Lower lobe of right lung (tissue), 2 donors: ENCODE measurements at regions not wholly inside any gene's neighbourhood (a gene's known extent, or its start where the extent isn't known, plus 50 kb on each side); places are given as distances from the start of the nearest gene placed in this dataset.
"Not testable (repeated sequence)": the region's sequence is repeated elsewhere in the genome, so short reads cannot be mapped to it uniquely, and the experiment has no call there.

Source experiments
- ATAC-seq, 2 donors: fragments of 200-7000 bp; cut with Tn5 transposase; one replicate each; pipeline ENCODE4 v1.9.1; 2020 to 2022; ENCODE audit warnings: mild to moderate bottlenecking in 2 of 2, moderate library complexity in 2 of 2
- DNase-seq: peaks from one replicate; pipeline ENCODE4 v3.0.0-alpha.2; 2020
- H3K27ac ChIP-seq: fragments of 200-600 bp; one replicate; pipeline ENCODE4 v1.8.0; 2022
- H3K27me3 ChIP-seq: fragments of 200-600 bp; one replicate; pipeline ENCODE4 v1.8.0; 2022; ENCODE audit warnings: low read depth
- H3K36me3 ChIP-seq: fragments of 200-600 bp; one replicate; pipeline ENCODE4 v1.8.0; 2022; ENCODE audit warnings: mild to moderate bottlenecking
- H3K4me1 ChIP-seq: fragments of 200-600 bp; one replicate; pipeline ENCODE4 v1.8.0; 2022
- H3K4me3 ChIP-seq: fragments of 200-600 bp; one replicate; pipeline ENCODE4 v1.8.0; 2022; ENCODE audit warnings: mild to moderate bottlenecking
- H3K9me3 ChIP-seq: fragments of 200-600 bp; one replicate; pipeline ENCODE4 v1.8.0; 2022
- CTCF ChIP-seq: fragments of 200-600 bp; IDR thresholded peaks from one replicate; pipeline ENCODE4 v1.8.0; 2022; ENCODE audit warnings: antibody characterized with exemption, mild to moderate bottlenecking
- intact Hi-C: fragments of 100-400 bp; cut with DNase I; formaldehyde crosslinking; loops from one replicate; pipeline ENCODE4 v1.11.0; 2022
- donor health status: DM: no; HTN: yes; CAD: no; lungs with severe emphysema.

- Histone ChIP-seq H3K27me3 (no peaks in the 10 kb centered on the region), H3K36me3 (no peaks in the 10 kb centered on the region), H3K4me3 (no peak overlapping the region), H3K4me1 (peaks cover 6% of the 10 kb centered on the region), H3K9me3 (no peaks in the 10 kb centered on the region), H3K27ac (no peak overlapping the region)
- ATAC-seq: peak; percentile 48 to 68
- TF ChIP-seq CTCF: no peak
- intact Hi-C loops: no loop called here
- no peak for DNase-seq
Measured at GRCh38 chr11:33976495-33977199, 74.9 kb upstream of the CAPRIN1 start.

GRCh38 chr11:33974804-33975203 lies 76.7 kb upstream of the CAPRIN1 start:
- H3K27me3 ChIP-seq: no peaks in the 10 kb centered on the region
- H3K4me3 ChIP-seq: no peak overlapping the region
- intact Hi-C loops: loop anchor here (5.0 kb wide), 1 partner anchor 118 kb away; no protein-coding TSS in a partner anchor
- H3K27ac ChIP-seq: no peak overlapping the region
- ATAC-seq (no peak), DNase-seq (no peak)
- no peaks in the 10 kb centered on the region for H3K9me3 ChIP-seq
- peaks cover 6% of the 10 kb centered on the region for H3K4me1 ChIP-seq
- TF ChIP-seq CTCF: no peak
- no peaks in the 10 kb centered on the region for H3K36me3 ChIP-seq

- ATAC-seq, H3K9me3 ChIP-seq, H3K4me1 ChIP-seq, DNase-seq, H3K27me3 ChIP-seq, H3K27ac ChIP-seq, H3K4me3 ChIP-seq, H3K36me3 ChIP-seq: not testable (repeated sequence)
- intact Hi-C loops: loop anchor here (5.0 kb wide), 1 partner anchor 114 kb away; no protein-coding TSS in a partner anchor
Measured at GRCh38 chr11:33971530-33971929, 79.7 kb upstream of the LMO2 start.

GRCh38 chr11:33970984-33971466 lies 79.1 kb upstream of the LMO2 start:
- peak; percentile 75 to 82 for ATAC-seq

GRCh38 chr11:33967451-33967850 lies 75.6 kb upstream of the LMO2 start:
- no peak for DNase-seq
- Histone ChIP-seq H3K27ac (no peak overlapping the region), H3K36me3 (no peaks in the 10 kb centered on the region), H3K9me3 (no peaks in the 10 kb centered on the region), H3K27me3 (no peaks in the 10 kb centered on the region), H3K4me3 (no peak overlapping the region), H3K4me1 (no peaks in the 10 kb centered on the region)
- intact Hi-C loops: no loop called here
- no peak for TF ChIP-seq CTCF
- no peak for ATAC-seq

More at GRCh38 chr11:33970984-33971466, 79.1 kb upstream of the LMO2 start:
- no peaks in the 10 kb centered on the region for H3K9me3 ChIP-seq
- no peak overlapping the region for H3K4me3 ChIP-seq
- H3K36me3 ChIP-seq: no peaks in the 10 kb centered on the region
- peak; percentile 62 for TF ChIP-seq CTCF
- no peak overlapping the region for H3K27ac ChIP-seq
- DNase-seq: no peak
- H3K4me1 ChIP-seq: no peaks in the 10 kb centered on the region
- H3K27me3 ChIP-seq: no peaks in the 10 kb centered on the region
- intact Hi-C loops: loop anchor here (5.0 kb wide), 1 partner anchor 114 kb away; no protein-coding TSS in a partner anchor

GRCh38 chr11:33965032-33965431 lies 73.2 kb upstream of the LMO2 start:
- Histone ChIP-seq H3K36me3 (no peaks in the 10 kb centered on the region), H3K4me3 (no peak overlapping the region), H3K4me1 (no peaks in the 10 kb centered on the region), H3K9me3 (no peaks in the 10 kb centered on the region), H3K27ac (no peak overlapping the region), H3K27me3 (no peaks in the 10 kb centered on the region)
- DNase-seq: no peak
- ATAC-seq: no peak
- TF ChIP-seq CTCF: no peak
- intact Hi-C loops: no loop called here
